ENCODE measurements at regions not wholly inside any gene's neighbourhood (a gene's known extent, or its start where the extent isn't known, plus 50 kb on each side); places are given as distances from the start of the nearest gene placed in this dataset.
"Not testable (repeated sequence)": the region's sequence is repeated elsewhere in the genome, so short reads cannot be mapped to it uniquely, and the experiment has no call there.

- DNase-seq (ENCODE audit: low spot score) = not testable (repeated sequence)
Measured at GRCh38 chr10:28896791-28897409, 219.6 kb downstream of the BAMBI start.

GRCh38 chr10:28897617-28898464, 220.5 kb downstream of the BAMBI start:
- DNase-seq (ENCODE audit: low spot score) = peak; percentile 5

GRCh38 chr10:28902215-28902614, 224.9 kb downstream of the BAMBI start:
- DNase-seq (ENCODE audit: low spot score) = no peak

- no peak for DNase-seq (ENCODE audit: low spot score)
Measured at GRCh38 chr10:28903063-28903462, 225.7 kb downstream of the BAMBI start.

GRCh38 chr10:28903736-28904135, 226.4 kb downstream of the BAMBI start:
- no peak for DNase-seq (ENCODE audit: low spot score)

GRCh38 chr10:28905371-28905770, 228.1 kb downstream of the BAMBI start:
- DNase-seq (ENCODE audit: low spot score) = no peak

GRCh38 chr10:28906011-28906411, 228.7 kb downstream of the BAMBI start:
- no peak for DNase-seq (ENCODE audit: low spot score)

- no peak for DNase-seq (ENCODE audit: low spot score)
Measured at GRCh38 chr10:28906415-28906814, 229.1 kb downstream of the BAMBI start.

GRCh38 chr10:28906934-28907333, 229.6 kb downstream of the BAMBI start:
- no peak for DNase-seq (ENCODE audit: low spot score)

GRCh38 chr10:28909875-28910274, 232.6 kb downstream of the BAMBI start:
- DNase-seq (ENCODE audit: low spot score) = no peak

- DNase-seq (ENCODE audit: low spot score) = no peak
Measured at GRCh38 chr10:28910956-28911355, 233.6 kb downstream of the BAMBI start.

- DNase-seq (ENCODE audit: low spot score) = not testable (repeated sequence)
Measured at GRCh38 chr10:28911511-28911910, 234.2 kb downstream of the BAMBI start.

GRCh38 chr10:28912017-28912783, 234.9 kb downstream of the BAMBI start:
- no peak for DNase-seq (ENCODE audit: low spot score)

- DNase-seq (ENCODE audit: low spot score) = no peak
Measured at GRCh38 chr10:28913436-28914237, 236.3 kb downstream of the BAMBI start.

GRCh38 chr10:28914701-28915100, 237.4 kb downstream of the BAMBI start:
- no peak for DNase-seq (ENCODE audit: low spot score)

GRCh38 chr10:28915989-28916588, 238.8 kb downstream of the BAMBI start:
- no peak for DNase-seq (ENCODE audit: low spot score)

- DNase-seq (ENCODE audit: low spot score) = no peak
Measured at GRCh38 chr10:28920091-28920490, 242.8 kb downstream of the BAMBI start.

GRCh38 chr10:28922127-28922526, 244.8 kb downstream of the BAMBI start:
- no peak for DNase-seq (ENCODE audit: low spot score)

- DNase-seq (ENCODE audit: low spot score) = no peak
Measured at GRCh38 chr10:28922861-28923260, 245.5 kb downstream of the BAMBI start.

- no peak for DNase-seq (ENCODE audit: low spot score)
Measured at GRCh38 chr10:28924717-28925116, 247.4 kb downstream of the BAMBI start.

- no peak for DNase-seq (ENCODE audit: low spot score)
Measured at GRCh38 chr10:28925121-28925663, 247.9 kb downstream of the BAMBI start.

Measured in NAMALWA (cell line).